ENCODE measurements at regions not wholly inside any gene's neighbourhood (a gene's known extent, or its start where the extent isn't known, plus 50 kb on each side); places are given as distances from the start of the nearest gene placed in this dataset.
"Not testable (repeated sequence)": the region's sequence is repeated elsewhere in the genome, so short reads cannot be mapped to it uniquely, and the experiment has no call there.

GRCh38 chr7:67671006-67671548 lies 674.4 kb downstream of the TYW1 start:
- no peak overlapping the region for H3K27ac ChIP-seq
- H3K9me3 ChIP-seq = peaks cover 0 to 24% (median 0%) of the 10 kb centered on the region in 4 donors
- 41 to 83% methylated on average over 4 of the region's 4 CpGs for WGBS, 2 donors
- H3K27me3 ChIP-seq = no peaks in the 10 kb centered on the region
- no peak for DNase-seq
- TF ChIP-seq POLR2A (IDR thresholded peaks at IDR 0.05) = no peak
- TF ChIP-seq CTCF (IDR thresholded peaks at IDR 0.05) = no peak
- no peak for TF ChIP-seq POLR2AphosphoS5 (IDR thresholded peaks at IDR 0.05)
- no peak for TF ChIP-seq EP300 (IDR thresholded peaks at IDR 0.05)
- no peak overlapping the region for H3K4me3 ChIP-seq
- no peak for ATAC-seq (ENCODE audit: low FRiP score in 2 of 2)
- no peaks in the 10 kb centered on the region for H3K4me1 ChIP-seq
- H3K36me3 ChIP-seq = no peaks in the 10 kb centered on the region

GRCh38 chr7:67673861-67674260 lies 677.2 kb downstream of the TYW1 start:
- ATAC-seq (ENCODE audit: low FRiP score in 2 of 2) = no peak
- TF ChIP-seq CTCF (IDR thresholded peaks at IDR 0.05) = no peak
- TF ChIP-seq EP300 (IDR thresholded peaks at IDR 0.05) = no peak
- no peak for TF ChIP-seq POLR2A (IDR thresholded peaks at IDR 0.05)
- no peak for TF ChIP-seq POLR2AphosphoS5 (IDR thresholded peaks at IDR 0.05)

GRCh38 chr7:67674862-67675261 lies 678.2 kb downstream of the TYW1 start:
- peaks cover 0 to 23% (median 0%) of the 10 kb centered on the region in 4 donors for H3K9me3 ChIP-seq
- not testable (repeated sequence) for H3K27ac ChIP-seq; ATAC-seq (ENCODE audit: low FRiP score in 2 of 2); H3K4me3 ChIP-seq; H3K4me1 ChIP-seq; DNase-seq; H3K36me3 ChIP-seq; H3K27me3 ChIP-seq
- 84% methylated on average over 5 of the region's 5 CpGs for WGBS, 2 donors

More at GRCh38 chr7:67673861-67674260, 677.2 kb downstream of the TYW1 start:
- peaks cover 0 to 24% (median 0%) of the 10 kb centered on the region in 4 donors for H3K9me3 ChIP-seq
- no peak overlapping the region for H3K27ac ChIP-seq
- no peaks in the 10 kb centered on the region for H3K4me1 ChIP-seq
- no peaks in the 10 kb centered on the region for H3K36me3 ChIP-seq
- no peaks in the 10 kb centered on the region for H3K27me3 ChIP-seq
- DNase-seq = no peak
- H3K4me3 ChIP-seq = no peak overlapping the region
- WGBS, 2 donors = 82 to 83% methylated on average over 3 of the region's 3 CpGs

GRCh38 chr7:67675971-67676370 lies 679.3 kb downstream of the TYW1 start:
- DNase-seq = no peak
- no peak overlapping the region for H3K4me3 ChIP-seq
- H3K27ac ChIP-seq = no peak overlapping the region
- WGBS, 2 donors = 11 to 72% methylated on average over 2 of the region's 2 CpGs
- TF ChIP-seq EP300 (IDR thresholded peaks at IDR 0.05) (no peak), CTCF (IDR thresholded peaks at IDR 0.05) (no peak), POLR2AphosphoS5 (IDR thresholded peaks at IDR 0.05) (no peak), POLR2A (IDR thresholded peaks at IDR 0.05) (no peak)
- H3K36me3 ChIP-seq = no peaks in the 10 kb centered on the region
- H3K27me3 ChIP-seq = no peaks in the 10 kb centered on the region
- H3K4me1 ChIP-seq = no peaks in the 10 kb centered on the region
- peaks cover 0 to 16% (median 0%) of the 10 kb centered on the region in 4 donors for H3K9me3 ChIP-seq
- ATAC-seq (ENCODE audit: low FRiP score in 2 of 2) = no peak

- H3K27ac ChIP-seq = no peak overlapping the region
- no peaks in the 10 kb centered on the region for H3K27me3 ChIP-seq
- 73 to 74% methylated on average over 4 of the region's 4 CpGs for WGBS, 2 donors
- no peak overlapping the region for H3K4me3 ChIP-seq
- ATAC-seq (ENCODE audit: low FRiP score in 2 of 2) (no peak), DNase-seq (no peak)
- no peak for TF ChIP-seq CTCF (IDR thresholded peaks at IDR 0.05)
- no peak for TF ChIP-seq POLR2AphosphoS5 (IDR thresholded peaks at IDR 0.05)
- no peak for TF ChIP-seq POLR2A (IDR thresholded peaks at IDR 0.05)
- no peak for TF ChIP-seq EP300 (IDR thresholded peaks at IDR 0.05)
- no peaks in the 10 kb centered on the region for H3K9me3 ChIP-seq
- H3K36me3 ChIP-seq = no peaks in the 10 kb centered on the region
- no peaks in the 10 kb centered on the region for H3K4me1 ChIP-seq
Measured at GRCh38 chr7:67678419-67678818, 681.8 kb downstream of the TYW1 start.
